GM12872 (cell line): ENCODE measurements at regions not wholly inside any gene's neighbourhood (a gene's known extent, or its start where the extent isn't known, plus 50 kb on each side); places are given as distances from the start of the nearest gene placed in this dataset.

ENCODE experiments used
- TF ChIP-seq, protein P1 (sequence below): IDR thresholded peaks from 3 replicates; pipeline ENCODE4 v1.5.1; 2011; ENCODE audit warnings: low read depth, mild to moderate bottlenecking, low read length, moderate library complexity; ENCODE audit not compliant: insufficient read depth

DNA sequence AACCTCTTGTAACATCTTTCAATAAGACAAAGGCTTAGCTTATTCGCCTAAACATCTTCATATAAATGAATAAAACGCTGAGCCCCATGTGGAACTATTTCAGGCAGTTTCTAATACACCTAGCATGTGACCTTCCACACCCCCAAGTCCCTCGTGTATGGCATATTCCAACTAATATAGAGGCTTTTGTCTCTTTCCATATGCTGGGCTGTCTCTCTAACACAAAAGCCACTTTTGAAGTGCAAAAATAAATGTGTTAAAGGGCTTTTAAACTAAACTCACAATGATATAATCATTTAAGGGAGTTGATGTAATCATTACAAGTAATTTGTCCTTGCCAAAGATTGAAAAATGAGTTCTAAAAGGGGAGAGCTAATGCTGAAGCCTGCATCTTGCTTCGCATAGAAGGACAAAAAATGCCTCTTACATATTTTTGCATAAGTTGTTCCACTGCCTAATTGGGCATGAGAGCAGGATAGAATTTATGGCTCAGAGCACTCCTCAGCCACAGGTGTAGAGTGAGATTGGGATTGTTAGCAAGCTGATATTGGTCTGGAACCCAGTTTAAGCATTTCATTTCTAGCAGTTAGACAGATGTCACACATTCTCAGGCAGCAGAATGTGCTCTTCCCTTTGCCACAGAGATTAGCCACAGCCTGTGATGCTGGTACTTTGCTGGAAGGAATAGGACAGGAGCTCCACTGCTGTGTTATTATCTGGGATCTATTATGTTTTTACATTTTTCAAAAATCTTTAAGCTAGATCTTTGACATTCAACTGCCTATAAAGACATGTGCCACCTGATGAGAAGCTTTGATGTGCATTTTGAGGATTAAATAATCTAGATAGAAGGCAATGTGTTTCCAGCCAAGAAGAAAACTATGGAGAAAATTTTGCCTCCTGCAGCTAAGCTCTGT, 1044.4 kb downstream of the ADGRL2 start:
- TF ChIP-seq, protein P1, sequence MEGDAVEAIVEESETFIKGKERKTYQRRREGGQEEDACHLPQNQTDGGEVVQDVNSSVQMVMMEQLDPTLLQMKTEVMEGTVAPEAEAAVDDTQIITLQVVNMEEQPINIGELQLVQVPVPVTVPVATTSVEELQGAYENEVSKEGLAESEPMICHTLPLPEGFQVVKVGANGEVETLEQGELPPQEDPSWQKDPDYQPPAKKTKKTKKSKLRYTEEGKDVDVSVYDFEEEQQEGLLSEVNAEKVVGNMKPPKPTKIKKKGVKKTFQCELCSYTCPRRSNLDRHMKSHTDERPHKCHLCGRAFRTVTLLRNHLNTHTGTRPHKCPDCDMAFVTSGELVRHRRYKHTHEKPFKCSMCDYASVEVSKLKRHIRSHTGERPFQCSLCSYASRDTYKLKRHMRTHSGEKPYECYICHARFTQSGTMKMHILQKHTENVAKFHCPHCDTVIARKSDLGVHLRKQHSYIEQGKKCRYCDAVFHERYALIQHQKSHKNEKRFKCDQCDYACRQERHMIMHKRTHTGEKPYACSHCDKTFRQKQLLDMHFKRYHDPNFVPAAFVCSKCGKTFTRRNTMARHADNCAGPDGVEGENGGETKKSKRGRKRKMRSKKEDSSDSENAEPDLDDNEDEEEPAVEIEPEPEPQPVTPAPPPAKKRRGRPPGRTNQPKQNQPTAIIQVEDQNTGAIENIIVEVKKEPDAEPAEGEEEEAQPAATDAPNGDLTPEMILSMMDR: no peak

DNA sequence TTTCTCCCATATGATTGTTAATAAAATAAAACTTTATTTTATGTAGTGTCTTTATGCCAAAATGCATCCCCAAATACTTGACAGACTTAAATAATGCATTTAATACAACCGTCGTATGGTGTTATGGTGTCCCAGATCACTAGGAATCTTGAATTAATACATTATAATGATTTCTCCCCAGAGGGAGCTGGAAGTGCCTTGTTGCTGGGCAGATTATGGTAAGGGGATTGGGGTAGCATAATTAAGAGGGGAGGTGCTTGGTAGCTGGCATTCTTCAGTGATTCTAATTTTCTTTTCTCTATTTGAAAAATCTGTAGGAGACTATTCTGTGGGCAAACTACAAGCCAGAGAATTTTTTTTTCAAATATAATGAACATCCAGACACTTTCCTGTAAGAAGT, 1043.7 kb downstream of the ADGRL2 start:
- TF ChIP-seq, protein P1: no peak

DNA sequence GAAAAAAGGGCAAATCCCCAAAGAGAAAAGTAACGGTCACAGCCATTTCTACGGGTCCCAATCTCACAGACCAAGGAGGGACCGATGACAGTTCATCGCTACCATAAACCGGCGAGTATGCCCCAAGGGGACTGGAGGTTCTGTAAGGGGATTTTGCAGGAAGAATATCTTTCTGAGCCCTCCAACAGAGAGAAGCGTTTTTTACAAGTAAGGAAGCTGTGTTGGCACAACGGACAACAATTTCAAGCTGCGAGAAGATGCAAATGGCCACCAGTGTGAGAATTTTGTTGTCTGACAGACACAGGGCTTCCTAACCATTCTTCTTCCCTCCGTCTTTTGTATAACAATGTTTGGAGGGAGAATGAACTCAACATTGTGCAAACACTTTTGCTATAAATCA, 1043.1 kb downstream of the ADGRL2 start:
- TF ChIP-seq, protein P1: no peak

DNA sequence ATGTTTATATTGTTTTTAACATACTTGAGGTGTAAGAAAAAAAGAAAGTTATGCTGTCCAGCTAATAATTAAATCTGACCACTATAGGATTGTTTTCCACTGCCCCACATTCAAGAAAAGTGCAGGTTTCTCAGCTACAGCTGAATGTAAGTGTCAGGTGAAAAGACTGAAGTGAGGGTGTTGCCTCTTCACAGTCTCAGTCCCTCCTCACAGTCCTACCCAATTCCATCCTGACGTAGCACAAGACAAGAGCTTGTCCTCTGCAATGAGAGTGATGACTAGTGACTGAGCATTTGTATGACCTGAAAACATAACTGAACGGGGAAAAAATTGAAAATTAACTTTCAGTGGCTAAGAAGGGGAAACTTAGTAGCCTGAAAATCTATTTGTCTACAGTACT, 1039.5 kb downstream of the ADGRL2 start:
- TF ChIP-seq, protein P1: no peak

DNA sequence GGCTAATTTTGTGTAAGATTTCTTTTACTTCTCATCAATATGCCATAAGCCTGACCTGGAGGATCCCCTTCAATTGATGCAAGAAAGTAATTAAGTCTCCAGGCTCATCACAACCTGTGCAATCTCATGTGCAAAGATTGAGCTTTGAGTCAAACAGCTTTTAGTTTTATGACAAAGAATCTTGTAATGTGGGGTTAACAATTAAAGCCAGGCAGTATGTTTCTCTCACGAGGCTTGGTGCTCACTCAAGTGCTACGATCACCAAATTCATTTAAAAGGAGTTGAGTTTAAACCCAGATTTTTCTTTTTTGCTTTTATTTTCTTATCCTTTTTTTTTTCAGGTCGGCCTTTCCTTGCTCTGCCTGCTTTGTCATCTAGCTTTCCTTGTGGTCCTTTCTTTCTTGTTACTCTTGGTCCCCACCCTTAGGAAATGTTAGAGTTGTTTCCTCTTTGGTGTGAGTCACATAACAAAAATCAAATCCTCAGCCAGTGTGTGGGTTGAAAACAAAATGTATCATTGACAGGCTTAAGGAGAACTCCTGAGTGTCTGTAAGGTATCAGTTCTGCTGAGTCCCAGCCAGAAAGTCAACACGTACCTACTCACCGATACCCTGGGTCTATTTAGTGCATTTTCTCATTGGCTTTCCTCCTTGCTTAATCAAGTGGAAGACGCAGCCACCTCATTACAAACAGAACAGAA, 1037.2 kb downstream of the ADGRL2 start:
- TF ChIP-seq, protein P1: no peak

DNA sequence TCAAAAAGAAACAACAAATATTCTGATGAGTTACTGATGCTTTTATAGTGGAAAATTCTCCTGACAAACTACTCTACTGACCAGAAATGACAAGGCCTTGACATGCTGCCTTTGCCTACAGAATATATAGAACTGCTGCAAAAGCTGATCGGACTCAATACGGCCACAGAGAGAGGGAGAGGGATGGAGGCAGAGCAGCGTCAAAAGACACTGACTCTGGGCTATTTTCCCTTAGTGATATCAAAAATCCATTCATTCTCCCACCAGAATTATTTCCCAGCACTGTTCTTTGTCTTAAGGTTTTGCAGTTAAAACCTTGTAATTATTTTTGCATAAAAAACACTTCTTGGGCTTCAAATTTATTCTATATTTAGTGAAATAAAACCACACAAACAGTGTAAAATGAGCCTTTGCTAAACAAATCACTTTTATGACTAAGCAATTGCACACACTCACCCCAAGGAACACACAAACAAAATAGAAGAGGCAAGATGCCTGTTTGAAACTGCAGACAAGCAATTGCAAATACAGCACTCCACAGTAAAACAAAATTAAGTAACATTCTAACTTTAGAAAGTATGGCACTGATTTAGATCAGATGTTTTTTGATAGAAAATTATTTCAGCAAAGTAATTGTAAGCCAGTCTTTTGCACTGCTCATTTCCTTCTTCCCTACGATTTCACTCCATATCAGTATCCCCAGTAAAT, 1036.4 kb downstream of the ADGRL2 start:
- TF ChIP-seq, protein P1: no peak
